ENCODE measurements at regions not wholly inside any gene's neighbourhood (a gene's known extent, or its start where the extent isn't known, plus 50 kb on each side); places are given as distances from the start of the nearest gene placed in this dataset.

DNA sequence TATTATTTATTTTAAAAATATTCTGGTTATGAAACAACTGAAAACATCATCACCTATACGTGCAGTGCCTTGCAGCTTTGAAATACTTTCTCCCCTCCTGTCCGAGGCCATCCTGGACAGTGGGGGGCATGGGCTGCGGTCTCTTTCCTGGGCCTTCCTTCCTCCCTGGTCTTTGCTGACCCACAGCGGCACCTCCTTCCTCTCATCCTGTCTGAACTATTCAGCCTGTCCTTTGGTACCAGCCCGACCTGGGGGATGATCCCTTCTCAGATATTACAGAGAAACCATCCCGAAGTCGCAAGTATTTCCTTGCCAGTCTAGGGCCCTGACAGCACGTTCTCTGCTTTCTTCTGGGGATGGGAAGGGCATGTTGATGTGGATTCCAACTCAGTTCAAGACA lies 736.6 kb upstream of the HS6ST1 start:
- no peak for TF ChIP-seq POLR2A (IDR thresholded peaks at IDR 0.05; ENCODE audit: low read depth, low read length)
- TF ChIP-seq POLR2AphosphoS5 (IDR thresholded peaks at IDR 0.05; ENCODE audit: insufficient read depth, low read depth, low read length) = no peak
- TF ChIP-seq, protein P1, sequence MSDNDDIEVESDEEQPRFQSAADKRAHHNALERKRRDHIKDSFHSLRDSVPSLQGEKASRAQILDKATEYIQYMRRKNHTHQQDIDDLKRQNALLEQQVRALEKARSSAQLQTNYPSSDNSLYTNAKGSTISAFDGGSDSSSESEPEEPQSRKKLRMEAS (IDR thresholded peaks at IDR 0.05; ENCODE audit: insufficient read depth, insufficient read length) = no peak
- no peak for TF ChIP-seq MYC (IDR thresholded peaks at IDR 0.05; ENCODE audit: low read depth, low read length)
- no peak for TF ChIP-seq EZH2 (IDR thresholded peaks at IDR 0.05; ENCODE audit: borderline replicate concordance, low read depth, low read length, severe bottlenecking)
- TF ChIP-seq GATA2 (IDR thresholded peaks at IDR 0.05; ENCODE audit: insufficient read depth, insufficient read length, low read depth, low read length) = no peak
- no peak for TF ChIP-seq JUN (IDR thresholded peaks at IDR 0.05; ENCODE audit: borderline replicate concordance, insufficient read depth, insufficient read length, low read depth)
- TF ChIP-seq FOS (IDR thresholded peaks at IDR 0.05; ENCODE audit: borderline replicate concordance, insufficient read depth, low read length) = no peak
- TF ChIP-seq, protein P2, sequence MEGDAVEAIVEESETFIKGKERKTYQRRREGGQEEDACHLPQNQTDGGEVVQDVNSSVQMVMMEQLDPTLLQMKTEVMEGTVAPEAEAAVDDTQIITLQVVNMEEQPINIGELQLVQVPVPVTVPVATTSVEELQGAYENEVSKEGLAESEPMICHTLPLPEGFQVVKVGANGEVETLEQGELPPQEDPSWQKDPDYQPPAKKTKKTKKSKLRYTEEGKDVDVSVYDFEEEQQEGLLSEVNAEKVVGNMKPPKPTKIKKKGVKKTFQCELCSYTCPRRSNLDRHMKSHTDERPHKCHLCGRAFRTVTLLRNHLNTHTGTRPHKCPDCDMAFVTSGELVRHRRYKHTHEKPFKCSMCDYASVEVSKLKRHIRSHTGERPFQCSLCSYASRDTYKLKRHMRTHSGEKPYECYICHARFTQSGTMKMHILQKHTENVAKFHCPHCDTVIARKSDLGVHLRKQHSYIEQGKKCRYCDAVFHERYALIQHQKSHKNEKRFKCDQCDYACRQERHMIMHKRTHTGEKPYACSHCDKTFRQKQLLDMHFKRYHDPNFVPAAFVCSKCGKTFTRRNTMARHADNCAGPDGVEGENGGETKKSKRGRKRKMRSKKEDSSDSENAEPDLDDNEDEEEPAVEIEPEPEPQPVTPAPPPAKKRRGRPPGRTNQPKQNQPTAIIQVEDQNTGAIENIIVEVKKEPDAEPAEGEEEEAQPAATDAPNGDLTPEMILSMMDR (IDR thresholded peaks at IDR 0.05; ENCODE audit: extremely low read depth in 1 of 2, insufficient read depth in 1 of 2, low read depth in 1 of 2, low read length in 2 of 2) = no peak
- Histone ChIP-seq H3K27me3 (ENCODE audit: control insufficient read depth in 2 of 2, insufficient read depth in 2 of 2, low read length in 2 of 2) (no peaks in the 10 kb centered on the region), H3K79me2 (ENCODE audit: control insufficient read depth, insufficient read depth, low read length) (no peaks in the 10 kb centered on the region), H4K20me1 (replicated peaks; ENCODE audit: control insufficient read depth, extremely low read depth, insufficient read depth, low read length) (no peaks in the 10 kb centered on the region), H3K9me3 (replicated peaks; ENCODE audit: control insufficient read depth, insufficient read depth, low read length) (peaks cover 13% of the 10 kb centered on the region), H3K4me1 (ENCODE audit: control insufficient read depth, extremely low read depth, insufficient read depth, low read length) (no peaks in the 10 kb centered on the region), H3K9me1 (replicated peaks; ENCODE audit: control insufficient read depth, extremely low read depth, insufficient read depth, low read length) (no peaks in the 10 kb centered on the region), H3K9ac (replicated peaks; ENCODE audit: extremely low read depth, insufficient read depth, low read length) (no peak overlapping the region), H2AFZ (ENCODE audit: low read depth, low read length) (no peak overlapping the region), H3K4me2 (ENCODE audit: insufficient read depth, low read length) (no peak overlapping the region), H3K4me3 (replicated peaks in 1 of 3; ENCODE audit: insufficient read depth in 1 of 3, low read depth in 1 of 3, low read length in 3 of 3) (no peak overlapping the region), H3K36me3 (ENCODE audit: control insufficient read depth in 2 of 2, extremely low read depth in 1 of 2, insufficient read depth in 2 of 2, low read length in 2 of 2) (no peaks in the 10 kb centered on the region), H3K27ac (ENCODE audit: insufficient read depth, low read depth, low read length) (no peak overlapping the region)
- dilution Hi-C loops (cut with MboI; ENCODE audit: extremely low pct_ligation_motif_present, low sequenced_read_pairs) = no loop called here
- BruUV-seq (replicated peaks) = no TSS peak
- CTCF ChIA-PET = no interaction called here
- FAIRE-seq = no peak
- POLR2A ChIA-PET = no interaction called here
- DNase-seq (ENCODE audit: low read depth, low spot score) = no peak
- intact Hi-C loops (cut with micrococcal nuclease) = no loop called here
